GM23338 (cell line): ENCODE measurements at regions not wholly inside any gene's neighbourhood (a gene's known extent, or its start where the extent isn't known, plus 50 kb on each side); places are given as distances from the start of the nearest gene placed in this dataset.

Experiments used
- ATAC-seq: fragments of 200-7000 bp; cut with Tn5 transposase; 3 replicates; pipeline ENCODE4 v1.9.1; 2020
- DNase-seq: peaks from one replicate; pipeline ENCODE4 v3.0.0-alpha.2; 2015; ENCODE audit warnings: low spot score
- H2AFZ ChIP-seq: fragments of 200-600 bp; sonication (generic); 2 replicates; pipeline ENCODE4 v1.8.0; 2016; ENCODE audit warnings: antibody characterized with exemption, mild to moderate bottlenecking, moderate library complexity
- H3F3A ChIP-seq: fragments of 200-600 bp; sonication (generic); replicated peaks from 2 replicates; pipeline ENCODE4 v1.8.0; 2017; ENCODE audit warnings: antibody characterized with exemption, mixed run types, low read depth
- H3K27ac ChIP-seq: fragments of 200-600 bp; sonication (generic); 2 replicates; pipeline ENCODE4 v1.6.1; 2016; ENCODE audit warnings: low read depth
- H3K27me3 ChIP-seq: fragments of 200-600 bp; sonication (generic); 2 replicates; pipeline ENCODE4 v1.8.0; 2016; ENCODE audit warnings: mild to moderate bottlenecking, mixed run types, moderate library complexity; ENCODE audit not compliant: insufficient read depth
- H3K36me3 ChIP-seq: fragments of 200-600 bp; sonication (generic); 2 replicates; pipeline ENCODE4 v1.8.0; 2016; ENCODE audit warnings: mild to moderate bottlenecking; ENCODE audit not compliant: insufficient read depth
- H3K4me1 ChIP-seq: fragments of 200-600 bp; sonication (generic); 2 replicates; pipeline ENCODE4 v1.8.0; 2016; ENCODE audit warnings: mild to moderate bottlenecking, moderate library complexity; ENCODE audit not compliant: insufficient read depth
- H3K4me2 ChIP-seq: fragments of 200-600 bp; sonication (generic); 2 replicates; pipeline ENCODE4 v1.7.1; 2017; ENCODE audit warnings: mixed run types
- H3K4me3 ChIP-seq: fragments of 200-600 bp; sonication (generic); 2 replicates; pipeline ENCODE4 v1.6.1; 2016; ENCODE audit warnings: mixed run types
- H3K79me2 ChIP-seq: fragments of 200-600 bp; sonication (generic); replicated peaks from 2 replicates; pipeline ENCODE4 v1.8.0; 2017; ENCODE audit warnings: mild to moderate bottlenecking; ENCODE audit not compliant: insufficient read depth
- H3K9me2 ChIP-seq: fragments of 200-600 bp; sonication (generic); 2 replicates; pipeline ENCODE4 v1.8.0; 2017; ENCODE audit not compliant: insufficient read depth
- H4K20me1 ChIP-seq: fragments of 200-600 bp; sonication (generic); replicated peaks from 2 replicates; pipeline ENCODE4 v1.8.0; 2017; ENCODE audit warnings: mild to moderate bottlenecking; ENCODE audit not compliant: insufficient read depth
- H3K27ac Mint-ChIP-seq: 2 replicates; pipeline ENCODE4 v1.8.0; 2020; ENCODE audit warnings: inconsistent platforms, mild to moderate bottlenecking, moderate library complexity, mixed read lengths
- H3K27me3 Mint-ChIP-seq: 3 replicates; pipeline ENCODE4 v1.8.0; 2022; ENCODE audit warnings: low read depth, mild to moderate bottlenecking, moderate library complexity, mixed read lengths, inconsistent platforms; ENCODE audit not compliant: insufficient read depth, poor library complexity
- H3K36me3 Mint-ChIP-seq: 3 replicates; pipeline ENCODE4 v1.8.0; 2021; ENCODE audit warnings: low read depth, mild to moderate bottlenecking, inconsistent platforms, moderate library complexity, mixed read lengths
- H3K4me1 Mint-ChIP-seq: 3 replicates; pipeline ENCODE4 v1.8.0; 2020; ENCODE audit warnings: mild to moderate bottlenecking, inconsistent platforms, mixed read lengths
- H3K4me3 Mint-ChIP-seq: 3 replicates; pipeline ENCODE4 v1.8.0; 2021; ENCODE audit warnings: moderate library complexity, mild to moderate bottlenecking, inconsistent platforms, mixed read lengths
- H3K9me3 Mint-ChIP-seq: 3 replicates; pipeline ENCODE4 v1.8.0; 2020; ENCODE audit warnings: moderate library complexity, mild to moderate bottlenecking, inconsistent platforms, mixed read lengths
- EZH2 ChIP-seq: fragments of 200-600 bp; sonication (generic); IDR thresholded peaks from one replicate; pipeline ENCODE4 v1.8.0; 2017; ENCODE audit warnings: antibody characterized with exemption, mild to moderate bottlenecking, low read depth; ENCODE audit not compliant: unreplicated experiment
- EZH2phosphoT487 ChIP-seq: fragments of 200-600 bp; sonication (generic); IDR thresholded peaks from one replicate; pipeline ENCODE4 v1.8.1; 2018; ENCODE audit warnings: antibody characterized with exemption; ENCODE audit not compliant: unreplicated experiment
- JUNB ChIP-seq: IDR thresholded peaks from one replicate; pipeline ENCODE4 v1.6.1; 2016; ENCODE audit warnings: antibody characterized with exemption; ENCODE audit not compliant: unreplicated experiment
- POLR2AphosphoS5 ChIP-seq: IDR thresholded peaks from 2 replicates; pipeline ENCODE4 v1.6.1; 2016; ENCODE audit warnings: antibody characterized with exemption, low read depth
- STAT1 ChIP-seq: IDR thresholded peaks from one replicate; pipeline ENCODE4 v1.6.1; 2016; ENCODE audit warnings: antibody characterized with exemption; ENCODE audit not compliant: unreplicated experiment
- ZNF114 ChIP-seq: fragments of 250-450 bp; sonication (Bioruptor Pico); IDR thresholded peaks from 2 replicates; pipeline ENCODE4 v1.5.0; 2020; ENCODE audit warnings: mild to moderate bottlenecking, moderate library complexity
- TF ChIP-seq, protein P1 (sequence below): fragments of 250-450 bp; sonication (Bioruptor Pico); IDR thresholded peaks from 2 replicates; pipeline ENCODE4 v1.5.0; 2020; ENCODE audit warnings: mild to moderate bottlenecking, moderate library complexity
- TF ChIP-seq, protein P2 (sequence below): IDR thresholded peaks from 2 replicates; pipeline ENCODE4 v1.6.1; 2016; ENCODE audit warnings: antibody characterized with exemption

DNA sequence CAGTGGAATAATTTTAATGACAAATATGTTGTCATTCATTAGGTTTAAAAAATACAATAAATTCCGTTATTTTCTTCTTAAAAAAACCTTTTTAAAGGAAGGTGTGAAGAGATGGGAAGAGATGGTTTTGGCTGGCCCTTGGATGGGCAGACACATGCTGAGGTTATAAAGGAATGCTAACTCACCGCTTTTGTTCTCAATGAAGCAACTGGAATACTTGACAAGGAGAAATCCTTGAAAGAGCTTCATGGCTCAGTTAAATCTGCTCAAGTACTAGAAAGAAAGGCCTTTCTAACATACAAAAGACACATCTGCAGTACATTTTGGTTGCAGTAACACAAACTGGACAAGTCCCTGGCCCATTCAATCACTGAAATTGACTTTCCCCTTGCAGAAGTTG, 158.3 kb upstream of the KCNJ16 start:
- Mint-ChIP-seq H3K9me3 (peaks cover 5% of the 10 kb centered on the region), H3K4me3 (no peak overlapping the region), H3K27me3 (peaks cover 2% of the 10 kb centered on the region), H3K27ac (no peak overlapping the region), H3K36me3 (0 out of 3 replicates have a peak, but pooled peaks cover 3% of the 10 kb centered on the region), H3K4me1 (peaks cover 7% of the 10 kb centered on the region; the same call in 2 of the 3 replicates)
- Histone ChIP-seq H2AFZ (no peak overlapping the region), H3K4me2 (no peak overlapping the region), H3K27me3 (no peaks in the 10 kb centered on the region), H3K4me3 (no peak overlapping the region), H3K36me3 (no peaks in the 10 kb centered on the region), H3K9me2 (no peaks in the 10 kb centered on the region), H4K20me1 (no peaks in the 10 kb centered on the region), H3F3A (no peaks in the 10 kb centered on the region), H3K4me1 (no peaks in the 10 kb centered on the region), H3K27ac (no peak overlapping the region), H3K79me2 (no peaks in the 10 kb centered on the region)
- no peak for DNase-seq
- no peak for ATAC-seq
- TF ChIP-seq ZNF114 (CRISPR knock-in tag) (no peak), JUNB (no peak), POLR2AphosphoS5 (no peak), STAT1 (no peak), EZH2 (no peak), EZH2phosphoT487 (no peak)
- TF ChIP-seq, protein P1, sequence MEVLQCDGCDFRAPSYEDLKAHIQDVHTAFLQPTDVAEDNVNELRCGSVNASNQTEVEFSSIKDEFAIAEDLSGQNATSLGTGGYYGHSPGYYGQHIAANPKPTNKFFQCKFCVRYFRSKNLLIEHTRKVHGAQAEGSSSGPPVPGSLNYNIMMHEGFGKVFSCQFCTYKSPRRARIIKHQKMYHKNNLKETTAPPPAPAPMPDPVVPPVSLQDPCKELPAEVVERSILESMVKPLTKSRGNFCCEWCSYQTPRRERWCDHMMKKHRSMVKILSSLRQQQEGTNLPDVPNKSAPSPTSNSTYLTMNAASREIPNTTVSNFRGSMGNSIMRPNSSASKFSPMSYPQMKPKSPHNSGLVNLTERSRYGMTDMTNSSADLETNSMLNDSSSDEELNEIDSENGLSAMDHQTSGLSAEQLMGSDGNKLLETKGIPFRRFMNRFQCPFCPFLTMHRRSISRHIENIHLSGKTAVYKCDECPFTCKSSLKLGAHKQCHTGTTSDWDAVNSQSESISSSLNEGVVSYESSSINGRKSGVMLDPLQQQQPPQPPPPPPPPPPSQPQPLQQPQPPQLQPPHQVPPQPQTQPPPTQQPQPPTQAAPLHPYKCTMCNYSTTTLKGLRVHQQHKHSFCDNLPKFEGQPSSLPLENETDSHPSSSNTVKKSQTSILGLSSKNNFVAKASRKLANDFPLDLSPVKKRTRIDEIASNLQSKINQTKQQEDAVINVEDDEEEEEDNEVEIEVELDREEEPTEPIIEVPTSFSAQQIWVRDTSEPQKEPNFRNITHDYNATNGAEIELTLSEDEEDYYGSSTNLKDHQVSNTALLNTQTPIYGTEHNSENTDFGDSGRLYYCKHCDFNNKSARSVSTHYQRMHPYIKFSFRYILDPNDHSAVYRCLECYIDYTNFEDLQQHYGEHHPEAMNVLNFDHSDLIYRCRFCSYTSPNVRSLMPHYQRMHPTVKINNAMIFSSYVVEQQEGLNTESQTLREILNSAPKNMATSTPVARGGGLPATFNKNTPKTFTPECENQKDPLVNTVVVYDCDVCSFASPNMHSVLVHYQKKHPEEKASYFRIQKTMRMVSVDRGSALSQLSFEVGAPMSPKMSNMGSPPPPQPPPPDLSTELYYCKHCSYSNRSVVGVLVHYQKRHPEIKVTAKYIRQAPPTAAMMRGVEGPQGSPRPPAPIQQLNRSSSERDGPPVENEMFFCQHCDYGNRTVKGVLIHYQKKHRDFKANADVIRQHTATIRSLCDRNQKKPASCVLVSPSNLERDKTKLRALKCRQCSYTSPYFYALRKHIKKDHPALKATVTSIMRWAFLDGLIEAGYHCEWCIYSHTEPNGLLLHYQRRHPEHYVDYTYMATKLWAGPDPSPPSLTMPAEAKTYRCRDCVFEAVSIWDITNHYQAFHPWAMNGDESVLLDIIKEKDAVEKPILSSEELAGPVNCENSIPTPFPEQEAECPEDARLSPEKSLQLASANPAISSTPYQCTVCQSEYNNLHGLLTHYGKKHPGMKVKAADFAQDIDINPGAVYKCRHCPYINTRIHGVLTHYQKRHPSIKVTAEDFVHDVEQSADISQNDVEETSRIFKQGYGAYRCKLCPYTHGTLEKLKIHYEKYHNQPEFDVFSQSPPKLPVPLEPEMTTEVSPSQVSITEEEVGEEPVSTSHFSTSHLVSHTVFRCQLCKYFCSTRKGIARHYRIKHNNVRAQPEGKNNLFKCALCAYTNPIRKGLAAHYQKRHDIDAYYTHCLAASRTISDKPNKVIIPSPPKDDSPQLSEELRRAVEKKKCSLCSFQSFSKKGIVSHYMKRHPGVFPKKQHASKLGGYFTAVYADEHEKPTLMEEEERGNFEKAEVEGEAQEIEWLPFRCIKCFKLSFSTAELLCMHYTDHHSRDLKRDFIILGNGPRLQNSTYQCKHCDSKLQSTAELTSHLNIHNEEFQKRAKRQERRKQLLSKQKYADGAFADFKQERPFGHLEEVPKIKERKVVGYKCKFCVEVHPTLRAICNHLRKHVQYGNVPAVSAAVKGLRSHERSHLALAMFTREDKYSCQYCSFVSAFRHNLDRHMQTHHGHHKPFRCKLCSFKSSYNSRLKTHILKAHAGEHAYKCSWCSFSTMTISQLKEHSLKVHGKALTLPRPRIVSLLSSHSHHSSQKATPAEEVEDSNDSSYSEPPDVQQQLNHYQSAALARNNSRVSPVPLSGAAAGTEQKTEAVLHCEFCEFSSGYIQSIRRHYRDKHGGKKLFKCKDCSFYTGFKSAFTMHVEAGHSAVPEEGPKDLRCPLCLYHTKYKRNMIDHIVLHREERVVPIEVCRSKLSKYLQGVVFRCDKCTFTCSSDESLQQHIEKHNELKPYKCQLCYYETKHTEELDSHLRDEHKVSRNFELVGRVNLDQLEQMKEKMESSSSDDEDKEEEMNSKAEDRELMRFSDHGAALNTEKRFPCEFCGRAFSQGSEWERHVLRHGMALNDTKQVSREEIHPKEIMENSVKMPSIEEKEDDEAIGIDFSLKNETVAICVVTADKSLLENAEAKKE (CRISPR knock-in tag): no peak
- TF ChIP-seq, protein P2, sequence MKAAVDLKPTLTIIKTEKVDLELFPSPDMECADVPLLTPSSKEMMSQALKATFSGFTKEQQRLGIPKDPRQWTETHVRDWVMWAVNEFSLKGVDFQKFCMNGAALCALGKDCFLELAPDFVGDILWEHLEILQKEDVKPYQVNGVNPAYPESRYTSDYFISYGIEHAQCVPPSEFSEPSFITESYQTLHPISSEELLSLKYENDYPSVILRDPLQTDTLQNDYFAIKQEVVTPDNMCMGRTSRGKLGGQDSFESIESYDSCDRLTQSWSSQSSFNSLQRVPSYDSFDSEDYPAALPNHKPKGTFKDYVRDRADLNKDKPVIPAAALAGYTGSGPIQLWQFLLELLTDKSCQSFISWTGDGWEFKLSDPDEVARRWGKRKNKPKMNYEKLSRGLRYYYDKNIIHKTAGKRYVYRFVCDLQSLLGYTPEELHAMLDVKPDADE: no peak
